ENCODE measurements at regions not wholly inside any gene's neighbourhood (a gene's known extent, or its start where the extent isn't known, plus 50 kb on each side); places are given as distances from the start of the nearest gene placed in this dataset.
"Not testable (repeated sequence)": the region's sequence is repeated elsewhere in the genome, so short reads cannot be mapped to it uniquely, and the experiment has no call there.

DNA sequence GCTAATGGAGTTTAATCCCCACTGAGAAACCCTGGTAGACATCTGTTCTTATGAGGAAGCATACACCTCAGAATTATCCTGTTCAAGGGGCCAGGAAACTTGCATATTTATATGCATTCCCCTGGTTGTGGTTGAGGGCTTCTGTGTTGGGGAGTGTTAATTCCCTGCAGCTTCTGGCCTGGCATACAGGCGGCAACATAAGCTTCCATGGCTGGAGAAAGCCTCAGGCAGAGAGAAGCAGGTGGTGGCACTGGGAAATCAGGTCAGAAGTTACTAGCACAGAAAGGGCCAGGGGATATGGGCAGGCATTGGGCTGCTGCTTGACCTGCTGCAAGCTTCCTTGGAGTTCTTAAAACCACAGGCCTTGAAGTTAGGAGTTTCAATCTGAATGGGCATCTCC lies 166.1 kb upstream of the SEMA6A start:
- DNase-seq (ENCODE audit: low read depth), result no peak

DNA sequence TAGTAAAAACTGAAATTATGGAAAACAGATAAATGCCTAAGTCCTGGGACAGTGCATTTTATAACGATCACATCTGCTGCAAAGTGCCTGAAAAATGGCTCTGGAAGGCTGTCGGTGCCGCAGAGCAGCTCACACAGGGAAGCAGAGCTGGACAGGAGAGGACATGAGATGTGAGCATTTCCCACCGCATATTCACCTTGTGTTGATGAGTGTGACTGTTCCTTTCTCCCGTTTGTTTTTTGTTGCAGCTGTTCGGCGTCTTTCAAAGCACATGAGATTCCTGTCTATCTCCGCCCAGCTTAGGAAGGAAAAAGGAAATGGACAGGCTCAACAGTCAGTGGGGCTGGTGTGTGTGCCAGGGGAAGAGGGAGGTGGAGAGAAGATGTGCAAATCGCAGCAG lies 164.9 kb upstream of the SEMA6A start:
- DNase-seq (ENCODE audit: low read depth), result no peak

DNA sequence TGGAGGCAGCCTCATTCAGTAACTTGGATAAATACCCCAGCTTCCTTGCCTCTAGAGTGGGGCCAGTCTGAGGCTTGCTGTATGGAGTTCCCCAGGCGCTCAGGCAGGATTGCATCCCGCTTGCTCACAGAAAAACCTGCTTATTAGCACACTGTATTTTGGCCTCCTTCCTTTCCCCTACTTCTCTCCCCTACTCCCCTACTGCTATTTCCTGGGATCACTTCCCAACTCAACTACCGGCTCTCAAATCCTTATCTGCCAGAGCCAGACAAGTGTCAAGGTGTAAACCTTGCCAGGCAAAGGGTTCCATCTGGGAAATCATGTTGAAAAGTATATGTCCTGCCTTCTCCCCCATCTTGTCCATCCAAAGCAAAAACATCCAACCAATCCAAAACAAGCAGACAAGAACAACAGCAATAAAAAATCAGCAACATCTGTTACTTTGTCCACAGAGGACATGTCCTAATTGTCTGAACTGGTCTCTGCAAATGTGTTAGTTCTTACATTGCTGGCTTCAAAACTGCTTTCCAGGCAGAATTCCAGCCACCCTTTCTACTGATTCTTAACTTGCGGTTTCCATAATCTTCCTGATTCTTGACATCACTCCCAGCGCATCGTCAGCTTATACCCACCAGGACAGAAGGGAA lies 164.1 kb upstream of the SEMA6A start:
- DNase-seq (ENCODE audit: low read depth), result no peak

DNA sequence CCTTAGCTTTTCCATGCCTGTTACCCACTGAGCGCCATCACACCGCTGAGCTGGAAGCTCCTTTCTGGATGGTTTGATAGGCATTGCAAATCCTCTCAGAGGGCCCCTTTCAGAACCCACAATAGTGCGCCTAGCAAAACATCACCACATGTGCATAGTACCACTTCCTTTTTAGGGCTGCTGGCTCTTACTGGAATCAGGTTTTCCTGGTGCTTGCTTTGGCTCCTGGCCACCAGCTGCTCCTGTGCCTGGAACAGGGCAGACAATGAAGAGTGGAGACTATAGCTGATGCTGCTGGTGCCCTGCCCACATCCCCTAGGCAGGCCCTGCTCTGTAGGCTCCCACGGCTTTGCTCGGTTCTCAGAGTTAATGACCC lies 163.6 kb upstream of the SEMA6A start:
- DNase-seq (ENCODE audit: low read depth), result no peak

DNA sequence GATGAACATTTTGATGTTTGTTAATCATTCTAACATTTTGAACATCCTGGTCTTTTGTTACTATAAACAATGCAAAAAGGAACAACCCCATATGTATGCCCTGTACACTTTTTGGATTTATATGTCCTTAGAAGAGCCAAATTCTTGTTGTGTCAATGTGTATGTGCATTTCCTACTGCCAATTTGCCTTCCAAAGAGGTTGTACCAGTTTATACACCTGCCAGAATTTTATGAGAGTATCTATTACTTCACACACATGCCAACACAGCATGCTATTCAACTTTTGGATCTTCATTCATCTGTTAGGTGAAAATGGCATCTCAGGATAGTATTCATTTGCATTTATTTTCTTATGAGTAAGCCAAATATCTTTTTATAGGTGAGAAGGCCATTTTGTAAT lies 162.0 kb upstream of the SEMA6A start:
- DNase-seq (ENCODE audit: low read depth), result no peak

DNA sequence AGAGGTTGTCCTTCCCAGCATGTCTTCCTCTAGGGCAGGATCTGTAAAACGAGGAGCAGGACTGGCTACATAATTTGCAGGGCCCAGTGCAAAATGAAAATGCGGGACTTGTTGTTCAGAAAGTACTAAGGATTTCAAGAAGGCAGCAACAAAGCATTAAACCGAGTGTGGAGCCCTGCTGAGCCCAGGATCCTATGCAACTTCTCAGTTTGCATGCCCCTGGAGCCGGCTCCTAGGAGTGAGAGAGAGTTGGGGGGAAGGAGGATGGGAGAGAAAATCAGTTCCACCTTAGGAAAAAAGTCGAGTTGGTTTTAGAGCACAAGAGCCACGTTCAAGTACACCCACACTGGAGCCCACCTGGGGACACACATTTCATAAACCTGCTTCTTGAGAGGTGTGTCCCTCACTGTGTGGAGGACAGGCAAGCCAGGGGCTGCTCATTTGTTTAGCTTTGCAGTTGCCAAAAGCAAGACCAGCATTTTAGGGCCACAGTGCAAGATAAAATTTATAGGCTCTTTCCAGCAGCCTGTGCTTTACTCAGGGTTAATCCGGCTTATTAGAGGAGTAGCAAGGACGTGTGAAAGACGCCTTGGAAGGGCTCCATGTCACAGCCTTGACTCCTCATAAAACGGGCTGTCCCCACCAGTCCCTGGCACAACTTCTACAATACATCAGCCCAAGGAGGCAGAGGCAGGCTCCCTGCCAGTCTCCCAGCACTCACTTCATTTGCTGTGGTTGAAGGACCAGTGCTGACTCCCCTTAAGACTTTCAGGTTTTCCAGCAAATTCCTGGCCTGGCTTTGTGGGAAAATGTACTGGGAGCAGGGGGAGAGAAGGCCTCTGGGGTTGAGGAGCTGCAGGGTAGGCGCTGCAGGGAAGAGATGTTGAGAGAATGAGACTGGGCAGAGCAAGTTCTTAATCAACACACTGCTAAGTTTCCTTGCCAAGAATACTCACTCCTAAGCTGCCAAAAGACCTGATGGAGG lies 159.7 kb upstream of the SEMA6A start:
- DNase-seq (ENCODE audit: low read depth), result no peak

DNA sequence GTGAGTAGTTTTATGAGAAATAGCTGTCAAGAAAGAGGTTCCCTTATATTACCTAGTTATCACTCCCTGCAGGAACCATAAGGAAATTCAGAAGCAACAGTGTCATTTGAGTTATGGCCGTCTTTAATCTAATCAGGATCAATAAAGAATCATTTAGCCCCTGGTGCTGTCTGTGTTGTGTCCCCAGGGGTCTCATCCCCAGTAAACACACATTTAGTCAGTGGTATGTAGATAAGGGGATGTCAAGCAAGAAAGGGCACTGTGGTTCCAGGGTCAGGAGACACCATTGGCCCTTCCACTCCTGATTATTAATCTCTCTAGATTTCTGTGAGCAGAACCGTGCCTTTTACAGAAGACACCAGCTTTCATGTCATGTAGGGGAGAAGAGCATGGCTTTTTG lies 158.0 kb upstream of the SEMA6A start:
- DNase-seq (ENCODE audit: low read depth), result no peak

DNA sequence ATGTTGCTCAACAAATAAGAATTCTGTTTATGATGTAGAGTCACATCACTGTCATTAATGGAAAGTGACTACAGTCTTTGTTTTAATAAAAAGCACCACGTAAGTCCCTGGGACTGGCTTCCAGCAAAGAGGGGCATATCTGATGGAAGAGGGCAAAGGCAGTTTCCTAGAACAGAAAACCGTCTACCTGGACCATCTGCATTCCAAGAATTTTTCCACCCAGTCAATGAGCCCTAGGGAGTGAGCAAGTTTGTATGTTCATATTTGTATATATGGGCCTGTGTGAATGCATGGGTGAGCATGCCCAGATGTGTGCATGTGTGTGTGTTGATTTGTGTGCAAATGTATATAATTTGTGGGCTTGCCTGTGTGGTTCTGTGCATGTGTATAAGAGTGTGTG lies 156.8 kb upstream of the SEMA6A start:
- DNase-seq (ENCODE audit: low read depth), result no peak

DNA sequence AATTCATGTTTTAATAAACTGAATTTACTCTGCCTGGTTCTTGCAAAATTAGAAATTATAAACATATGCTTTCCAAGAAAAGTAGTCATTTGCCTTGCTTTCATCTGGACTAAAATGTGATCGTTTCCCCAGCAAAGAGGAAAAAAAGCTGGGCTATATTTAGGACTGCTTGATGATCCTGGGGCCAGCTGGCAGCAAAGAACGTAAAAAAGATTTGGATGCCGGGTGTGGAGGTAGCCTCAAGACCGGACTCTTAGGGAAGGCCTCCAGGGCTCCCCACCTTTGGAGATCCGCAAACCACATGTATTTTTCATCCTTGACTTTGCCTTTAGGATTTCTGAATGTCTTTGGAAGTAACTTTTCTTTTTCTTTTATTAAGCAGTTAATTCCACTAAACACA lies 156.1 kb upstream of the SEMA6A start:
- DNase-seq (ENCODE audit: low read depth), result no peak

DNA sequence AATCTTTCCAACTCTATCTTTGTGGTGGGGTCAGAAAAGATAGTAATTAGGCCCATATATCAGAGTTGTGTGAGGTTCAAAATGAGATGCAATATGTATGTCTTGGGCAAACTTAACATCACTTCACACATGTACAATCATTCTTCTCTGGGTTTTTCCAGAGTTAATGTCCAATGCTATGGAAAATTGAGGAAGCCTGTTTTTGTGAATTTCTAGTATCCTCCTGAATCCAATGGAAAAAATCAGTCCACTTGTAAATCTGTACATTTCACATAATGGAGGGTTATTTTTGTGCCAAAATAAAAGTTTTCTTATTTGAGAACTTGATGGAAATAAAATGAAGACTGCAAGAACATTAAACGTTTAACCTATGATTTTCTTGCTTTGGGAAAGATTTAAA lies 155.6 kb upstream of the SEMA6A start:
- no peak for DNase-seq (ENCODE audit: low read depth)

DNA sequence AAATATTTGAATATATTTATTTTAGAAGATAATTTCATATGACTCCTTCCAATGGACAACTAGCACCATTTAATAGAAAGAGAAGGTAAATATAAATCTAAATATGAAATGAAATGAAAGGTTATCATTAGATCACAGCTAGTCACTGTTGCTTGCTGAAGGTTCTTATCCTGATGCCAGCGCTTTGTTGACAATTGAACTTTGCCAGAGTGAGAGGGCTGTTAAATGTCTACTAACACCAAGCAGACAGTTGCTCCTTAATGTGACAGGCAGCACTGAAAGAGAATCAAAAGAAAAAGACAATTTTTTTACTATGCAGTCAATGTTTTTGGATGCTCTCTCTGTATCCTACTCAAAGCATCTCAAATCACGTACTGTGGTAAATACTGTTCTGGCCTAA lies 152.6 kb upstream of the SEMA6A start:
- DNase-seq (ENCODE audit: low read depth), result no peak

DNA sequence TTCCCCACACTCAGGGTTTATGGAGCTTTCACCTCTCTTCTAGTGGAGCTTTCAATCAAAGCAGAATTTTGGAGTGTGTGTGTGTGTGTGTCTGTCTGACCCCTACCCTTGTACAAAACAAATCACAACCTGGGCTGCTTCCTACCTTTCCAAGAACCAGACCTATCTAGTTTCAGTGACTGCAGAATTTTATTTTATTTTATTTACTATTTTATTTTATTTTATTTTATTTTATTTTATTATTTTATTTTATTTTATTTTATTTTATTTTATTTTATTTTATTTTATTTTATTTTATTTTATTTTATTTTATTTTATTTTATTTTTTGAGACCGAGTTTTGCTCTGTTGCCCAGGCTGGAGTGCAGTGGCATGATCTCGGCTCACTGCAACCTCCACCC lies 151.6 kb upstream of the SEMA6A start:
- DNase-seq (ENCODE audit: low read depth), result not testable (repeated sequence)

DNA sequence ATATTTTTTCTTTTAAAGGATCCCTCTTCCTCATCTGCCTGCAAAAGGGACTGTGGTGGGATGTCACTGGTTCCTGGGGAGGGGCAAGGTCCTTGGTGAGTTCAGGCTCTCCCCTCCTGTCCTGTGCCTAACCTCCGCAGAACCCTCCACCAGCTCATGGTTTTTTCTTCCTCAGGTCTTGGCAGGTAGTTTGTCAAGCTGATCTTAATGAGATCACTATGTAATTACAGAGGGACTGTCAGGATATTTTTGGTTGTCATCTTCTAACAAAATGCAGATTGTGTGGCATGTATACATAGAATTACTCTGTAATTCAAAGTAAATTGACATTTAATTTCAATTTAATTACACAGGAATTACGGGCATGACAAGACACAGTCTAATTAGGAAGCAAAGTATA lies 150.3 kb upstream of the SEMA6A start:
- DNase-seq (ENCODE audit: low read depth), result no peak

DNA sequence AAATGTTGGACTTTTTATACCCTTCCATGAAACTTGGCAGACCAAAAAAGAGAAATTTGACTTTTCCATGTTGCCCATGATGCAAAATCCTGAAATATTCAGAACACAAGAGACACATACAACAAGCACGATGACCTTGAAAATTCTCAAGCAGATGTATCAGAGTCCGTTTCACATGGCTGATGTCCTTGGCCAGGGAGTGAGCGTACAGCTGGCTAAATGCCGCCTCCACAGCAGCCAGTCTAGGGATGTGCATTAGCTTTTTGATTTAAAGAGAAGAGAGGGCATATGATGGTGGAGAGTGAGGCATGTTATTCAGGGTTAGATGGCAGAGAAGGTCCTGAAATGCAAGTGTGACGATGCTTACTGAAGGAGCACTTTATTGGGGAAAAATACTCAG lies 148.0 kb upstream of the SEMA6A start:
- DNase-seq (ENCODE audit: low read depth), result no peak

DNA sequence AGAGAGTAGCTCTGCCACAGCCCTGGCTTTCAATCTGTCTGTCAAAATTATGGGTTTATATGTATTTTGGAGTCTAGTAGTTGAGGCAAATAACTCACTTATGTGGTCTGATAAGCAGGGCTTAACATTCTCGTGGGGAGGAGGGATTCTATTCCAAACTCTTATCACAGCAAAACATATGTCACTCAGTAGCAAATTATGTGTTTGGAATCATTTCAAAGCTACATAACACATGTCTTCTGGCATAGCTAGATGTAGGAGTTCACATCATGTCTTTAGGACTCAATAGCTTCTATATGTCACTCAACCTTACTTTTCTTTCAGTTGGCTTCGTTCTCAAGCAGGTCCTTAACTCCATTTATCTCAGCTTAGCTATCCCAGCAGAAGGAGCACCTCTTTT lies 144.5 kb upstream of the SEMA6A start:
- DNase-seq (ENCODE audit: low read depth), result no peak

DNA sequence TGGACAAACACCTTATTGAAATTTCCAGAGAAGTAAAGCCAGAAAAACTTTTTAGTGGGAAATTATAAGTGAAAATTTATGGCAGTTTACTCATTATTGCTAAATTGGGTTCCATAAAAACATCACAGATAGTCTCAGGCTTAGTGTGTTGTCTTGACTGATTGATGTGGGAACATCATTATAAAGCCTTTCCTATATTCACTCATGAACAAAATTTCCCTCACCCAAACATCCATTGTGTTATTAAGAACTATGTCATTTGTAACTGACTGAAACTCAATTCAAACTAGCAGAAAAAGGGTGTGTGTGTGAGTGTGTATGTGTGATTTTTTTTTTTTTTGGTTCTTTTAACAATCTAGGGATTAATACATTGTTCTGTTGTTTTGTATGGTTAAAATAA lies 143.7 kb upstream of the SEMA6A start:
- no peak for DNase-seq (ENCODE audit: low read depth)

DNA sequence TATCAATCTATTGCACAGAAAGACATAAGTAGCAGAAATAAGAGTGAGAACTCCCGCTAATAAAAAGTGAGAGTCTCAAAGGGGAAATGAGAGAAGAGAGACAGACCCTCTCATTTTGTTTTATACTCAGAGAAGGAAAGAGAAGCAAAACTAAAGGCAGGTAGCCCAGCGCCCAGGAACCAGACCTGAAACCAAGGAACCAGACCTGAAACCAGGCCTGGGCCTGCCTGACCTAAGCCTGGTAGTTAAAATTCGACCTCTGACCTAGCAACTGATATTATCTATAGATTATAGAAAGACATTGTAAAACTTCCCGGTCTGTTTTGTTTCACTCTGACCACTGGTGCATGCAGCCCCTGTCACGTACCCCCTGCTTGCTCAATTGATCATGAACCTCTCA lies 134.5 kb upstream of the SEMA6A start:
- no peak for DNase-seq (ENCODE audit: low read depth)

DNA sequence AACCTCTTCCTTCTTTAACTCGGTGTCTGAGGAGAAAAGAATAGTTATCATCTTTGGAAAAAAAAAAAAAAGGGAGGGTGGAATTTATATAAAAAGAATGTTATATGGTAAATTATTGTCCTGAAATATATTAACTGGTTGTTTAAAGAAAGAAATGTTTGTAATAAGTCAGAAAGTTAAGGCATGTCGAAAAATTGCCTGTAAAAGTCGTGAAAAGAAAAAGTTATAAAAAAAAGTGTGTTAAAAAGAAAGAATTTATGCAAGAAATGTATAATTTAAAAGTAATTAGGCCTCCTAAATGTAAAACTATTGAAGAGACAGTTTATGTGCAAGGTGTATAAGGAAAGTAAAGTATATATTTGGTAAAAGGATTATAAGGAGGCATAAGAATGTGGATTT lies 130.5 kb upstream of the SEMA6A start:
- DNase-seq (ENCODE audit: low read depth), result not testable (repeated sequence)

DNA sequence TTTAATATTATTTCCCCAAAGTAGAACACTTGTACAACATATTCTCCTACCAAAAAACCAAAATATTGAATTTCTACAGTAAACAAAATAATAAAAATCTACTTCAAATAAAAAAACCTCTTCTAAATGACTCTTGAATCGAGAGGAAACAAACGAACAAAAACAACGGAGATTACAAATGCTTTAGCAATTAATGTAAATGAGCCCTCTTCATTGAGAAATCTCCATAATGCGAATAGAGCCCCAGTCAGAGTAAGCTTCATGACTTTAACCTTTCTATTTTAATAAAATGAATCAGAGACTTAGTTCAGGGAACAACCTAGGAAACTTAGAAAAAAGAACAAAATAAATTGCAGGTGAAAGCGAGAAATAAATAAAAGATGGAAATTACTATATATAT lies 129.3 kb upstream of the SEMA6A start:
- no peak for DNase-seq (ENCODE audit: low read depth)

DNA sequence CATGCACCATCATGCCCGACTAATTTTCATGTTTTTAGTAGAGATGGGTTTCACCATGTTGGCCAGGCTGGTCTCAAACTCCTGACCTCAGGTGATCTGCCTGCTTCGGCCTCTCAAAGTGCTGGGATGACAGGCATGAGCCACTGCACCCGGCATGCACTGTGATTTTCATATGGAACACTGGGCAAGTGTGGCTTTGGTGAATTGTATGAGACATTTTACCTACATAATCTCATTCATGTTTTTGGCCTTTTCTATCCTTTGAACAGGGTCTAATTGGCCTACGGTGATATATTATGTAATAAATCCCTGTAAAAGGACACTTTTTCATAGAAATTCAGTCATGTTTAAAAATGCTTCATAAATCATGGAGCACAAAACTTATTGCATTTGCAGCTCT lies 128.7 kb upstream of the SEMA6A start:
- no peak for DNase-seq (ENCODE audit: low read depth)

DNA sequence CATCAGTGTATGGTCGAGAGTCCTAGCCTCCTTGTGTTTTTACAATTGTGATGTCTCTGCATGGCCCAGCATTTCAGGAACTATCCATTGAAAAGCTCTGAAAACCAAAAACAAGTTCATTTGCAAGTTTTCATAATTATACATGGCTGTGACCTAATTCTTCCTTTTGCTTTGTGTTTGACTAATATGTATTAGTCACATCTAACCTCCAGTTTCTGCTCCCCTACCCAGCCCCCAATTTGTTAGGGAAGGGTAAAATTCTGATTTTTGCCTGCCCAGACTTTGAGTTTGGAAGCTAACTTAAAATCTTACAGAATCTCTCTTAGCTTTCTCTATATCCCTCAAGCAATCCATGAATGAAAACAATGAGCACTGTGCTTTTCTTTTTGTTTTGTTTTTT lies 128.2 kb upstream of the SEMA6A start:
- DNase-seq (ENCODE audit: low read depth), result no peak

DNA sequence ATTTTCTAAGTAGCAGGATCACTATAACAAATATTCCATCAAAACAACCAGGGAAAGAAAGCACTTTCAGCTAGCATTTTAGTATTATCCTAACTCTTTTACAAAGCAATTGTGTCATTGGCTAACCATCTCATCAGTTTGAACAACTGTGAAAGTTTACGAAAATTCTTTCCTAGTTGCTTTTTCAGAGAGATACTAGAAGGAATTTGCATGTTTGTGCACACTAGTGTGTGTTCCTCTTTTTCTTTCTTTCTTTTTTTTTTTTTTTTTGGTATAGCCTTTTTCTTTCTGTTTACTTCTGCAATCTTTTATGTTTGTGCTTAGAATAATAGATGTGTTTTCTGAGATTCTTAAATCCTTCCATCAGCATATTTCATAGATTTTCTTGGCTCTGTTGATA lies 124.7 kb upstream of the SEMA6A start:
- no peak for DNase-seq (ENCODE audit: low read depth)

DNA sequence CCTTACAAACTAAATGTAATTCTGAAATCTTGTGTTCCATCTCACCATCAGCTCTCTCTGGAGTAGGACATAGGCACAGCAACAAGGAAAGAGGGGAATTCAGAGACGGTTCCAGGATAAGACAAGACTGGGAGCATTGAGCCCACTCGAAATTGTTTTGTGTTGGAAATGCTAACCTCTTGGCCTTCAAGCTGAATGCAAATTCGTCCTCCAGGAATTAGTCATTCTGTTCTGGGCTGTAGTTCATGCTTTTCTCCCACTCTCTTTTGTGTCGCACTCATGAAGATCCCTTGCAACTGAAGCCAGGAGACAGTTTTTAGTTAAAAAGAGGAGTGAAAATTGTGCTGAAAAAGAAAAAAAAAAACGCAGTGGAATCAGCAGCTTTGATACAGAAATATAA lies 121.7 kb upstream of the SEMA6A start:
- no peak for DNase-seq (ENCODE audit: low read depth)

DNA sequence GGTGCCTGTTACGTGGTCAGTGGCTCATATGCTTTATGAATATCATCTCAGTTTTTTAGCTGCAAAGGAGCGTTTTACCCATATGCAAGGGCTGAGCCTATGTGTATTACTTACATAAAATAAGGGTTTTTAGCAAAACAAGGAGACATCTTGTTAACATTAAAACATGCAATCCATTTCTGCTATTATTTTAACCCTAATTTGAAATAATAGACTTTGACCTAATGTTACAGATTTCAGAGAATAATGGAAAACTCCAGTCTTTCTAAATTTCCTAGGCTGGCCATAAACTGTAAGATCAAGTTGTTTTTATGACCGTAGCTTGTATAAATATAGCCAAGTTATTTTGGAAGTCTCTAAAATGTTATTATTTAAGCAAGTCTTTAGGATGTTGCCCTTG lies 121.1 kb upstream of the SEMA6A start:
- no peak for DNase-seq (ENCODE audit: low read depth)

Measured in fibroblast of gingiva (primary cell).